T47D (cell line): ENCODE measurements at regions not wholly inside any gene's neighbourhood (a gene's known extent, or its start where the extent isn't known, plus 50 kb on each side); places are given as distances from the start of the nearest gene placed in this dataset.
"Not testable (repeated sequence)": the region's sequence is repeated elsewhere in the genome, so short reads cannot be mapped to it uniquely, and the experiment has no call there.

Experiments
- DNase-seq, 2 experiments: peaks; one replicate each; pipeline versions ENCODE4 v3.0.0 to v3.0.0-alpha.2; 2011 to 2012; ENCODE audit warnings: low read depth in 1 of 2, low spot score in 1 of 2
- JUND ChIP-seq: IDR thresholded peaks from 2 replicates; pipeline ENCODE4 v1.6.1; 2012; ENCODE audit warnings: low read depth
- in situ Hi-C: cut with HindIII; loops from 2 replicates; pipeline ENCODE4 v1.10.0; 2016; ENCODE audit warnings: low sequenced_read_pairs, low pct_unique_long_range_greater_than_20kb

DNA sequence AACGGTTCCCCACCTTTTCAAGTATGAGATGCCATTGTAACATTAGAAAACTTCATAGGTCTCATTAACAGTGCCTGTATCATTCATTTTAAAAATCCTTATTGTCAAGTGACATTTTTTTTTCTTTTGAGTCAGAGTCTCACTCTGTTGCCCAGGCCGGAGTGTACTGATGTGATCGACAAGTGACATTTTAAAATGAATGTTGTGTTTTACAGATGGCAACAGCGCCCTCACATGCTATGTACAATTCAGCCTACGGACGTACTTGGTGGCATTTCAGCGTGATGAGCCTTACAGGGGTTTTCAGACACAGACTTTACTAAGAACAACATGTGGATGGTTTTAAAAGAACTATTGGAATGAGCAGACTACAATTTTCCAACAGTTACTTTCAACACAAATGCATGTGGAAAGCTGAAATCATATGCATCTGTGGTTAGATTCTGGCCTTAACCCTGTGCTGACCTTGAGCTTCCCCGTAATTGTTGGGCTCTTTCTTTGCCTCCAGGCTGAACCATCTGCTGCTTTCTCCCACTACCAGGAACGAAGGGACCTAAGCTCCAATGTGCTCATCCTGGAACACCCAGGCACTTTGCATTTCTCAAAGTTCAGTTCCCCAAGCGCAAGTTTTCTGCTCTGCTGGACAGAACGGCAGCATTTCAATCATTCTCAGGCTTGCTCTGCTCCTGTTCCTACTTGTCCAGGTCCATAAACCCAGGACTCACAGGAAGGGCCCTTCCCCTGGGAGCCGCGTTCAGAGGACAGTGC lies 119.9 kb upstream of the NDUFV2 start:
- in situ Hi-C loops, result no loop called here
- no peak for TF ChIP-seq JUND
- DNase-seq, result peak; percentile 21 to 71

DNA sequence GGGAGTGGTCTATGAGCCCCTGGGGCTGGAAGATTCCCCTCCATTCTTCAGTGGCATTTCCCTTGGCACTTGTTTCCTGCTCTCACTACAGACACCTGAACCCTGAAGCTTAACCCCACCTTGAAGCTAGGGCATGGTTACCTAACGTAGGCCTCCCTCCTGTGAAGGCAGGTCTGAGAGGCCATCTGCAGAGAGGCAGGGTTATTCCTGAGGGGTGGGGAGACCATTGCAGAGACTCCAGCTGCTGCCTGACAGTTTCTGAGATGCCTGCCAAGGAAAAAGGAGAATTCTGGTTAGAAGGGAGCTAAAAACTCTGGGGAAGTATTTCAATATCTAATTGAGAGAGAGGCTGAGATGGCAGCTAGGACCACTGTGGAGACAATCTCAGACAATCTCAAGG lies 119.3 kb upstream of the NDUFV2 start:
- TF ChIP-seq JUND, result no peak
- no peak for DNase-seq
- in situ Hi-C loops, result no loop called here

DNA sequence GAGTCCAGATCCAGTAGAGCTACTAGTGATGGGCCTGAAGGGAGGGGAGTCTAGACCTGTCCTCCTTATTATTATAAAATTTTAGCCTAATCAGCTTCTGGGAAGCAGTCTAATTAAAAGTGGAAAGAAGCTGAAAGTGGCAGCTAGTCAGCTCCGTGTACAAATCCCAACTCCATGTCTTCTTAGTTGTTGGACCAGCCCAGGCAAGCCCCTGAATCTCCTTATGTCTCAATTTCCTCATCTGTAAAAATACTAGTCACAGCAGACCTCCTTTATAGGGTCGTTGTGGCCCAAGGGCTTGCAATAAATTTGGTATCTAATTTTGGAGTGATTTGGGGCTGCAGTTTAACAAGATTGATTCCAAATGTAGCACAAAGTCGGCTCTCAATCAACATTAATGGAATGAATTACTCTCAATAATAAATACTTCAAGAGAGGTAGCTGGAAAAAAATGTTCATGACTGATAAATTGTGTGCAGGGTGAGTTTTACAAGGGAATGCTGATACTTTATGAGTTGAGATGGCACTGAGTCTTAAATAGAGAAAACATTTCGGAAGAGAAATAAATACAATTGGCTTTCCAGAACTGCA lies 118.3 kb upstream of the NDUFV2 start:
- TF ChIP-seq JUND, result no peak
- DNase-seq, result no peak
- in situ Hi-C loops, result no loop called here

DNA sequence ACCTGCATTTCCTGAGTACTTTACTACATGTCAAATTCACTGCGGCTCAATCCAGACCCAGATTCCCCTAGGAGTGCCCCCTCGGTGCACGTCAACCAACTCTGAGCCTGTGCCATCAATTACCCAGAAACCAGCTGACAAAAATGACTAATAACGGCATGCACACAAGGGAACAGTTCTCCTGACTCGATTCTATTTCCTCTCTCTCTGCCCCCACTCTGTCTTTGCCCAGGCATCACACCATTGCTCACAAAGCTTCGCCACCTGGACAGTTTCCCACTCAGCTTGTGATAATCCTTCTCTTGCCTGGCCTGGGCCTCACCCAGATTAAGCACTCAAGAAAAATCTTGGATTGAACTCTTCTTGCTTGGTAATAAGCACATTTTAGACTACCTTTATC lies 115.3 kb upstream of the NDUFV2 start:
- in situ Hi-C loops, result no loop called here
- TF ChIP-seq JUND, result no peak
- DNase-seq, result no peak

DNA sequence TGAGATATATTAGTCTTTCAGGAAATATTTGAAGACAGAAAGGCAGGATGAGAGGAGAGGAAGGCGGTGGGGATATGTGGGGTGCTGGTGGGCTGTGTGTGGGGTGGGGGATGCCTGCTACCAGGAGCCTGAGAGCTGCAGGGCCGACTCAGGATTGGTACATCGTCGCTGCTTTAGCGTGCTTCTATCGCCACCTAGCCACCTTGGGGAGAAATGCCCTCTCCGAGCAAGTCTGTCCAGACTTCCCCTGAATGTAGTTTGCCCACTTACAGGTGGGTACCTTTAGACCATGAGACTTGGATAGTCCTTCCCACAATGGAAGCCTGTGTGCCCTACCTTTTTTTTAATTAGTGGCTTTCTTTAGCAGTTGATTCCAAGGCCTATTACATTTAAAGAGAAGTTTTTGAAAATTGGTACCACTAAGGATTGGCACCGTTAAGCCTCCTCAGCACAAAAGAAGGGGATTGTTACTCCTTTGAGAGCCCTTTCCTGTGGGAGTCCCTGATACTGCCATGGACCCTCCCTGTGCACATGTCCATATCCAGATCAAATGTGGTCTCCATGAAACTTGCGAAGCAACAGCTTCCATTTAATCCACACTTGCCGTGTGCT lies 114.1 kb upstream of the NDUFV2 start:
- DNase-seq, result peak; percentile 28 to 48
- TF ChIP-seq JUND, result no peak
- in situ Hi-C loops, result no loop called here

DNA sequence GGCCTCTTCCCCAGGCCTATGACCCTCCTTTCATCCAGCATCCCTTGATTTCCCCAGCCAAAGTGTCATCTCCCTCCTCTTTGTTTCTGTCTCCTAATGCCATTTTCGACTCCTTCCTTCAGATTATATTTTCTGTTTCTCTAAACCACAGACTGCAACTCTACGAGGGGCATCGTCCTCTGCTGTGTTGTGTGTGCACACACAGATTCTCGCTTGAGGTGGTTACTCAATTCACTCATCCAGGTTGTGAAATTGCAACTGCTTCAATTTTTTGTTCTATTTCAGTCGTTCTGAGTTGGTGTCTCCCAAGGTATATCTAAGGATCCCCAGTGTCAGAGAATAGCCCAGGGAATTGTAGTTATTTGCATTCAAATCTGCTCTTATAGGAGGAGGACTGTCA lies 113.5 kb upstream of the NDUFV2 start:
- no peak for TF ChIP-seq JUND
- in situ Hi-C loops, result no loop called here
- no peak for DNase-seq

DNA sequence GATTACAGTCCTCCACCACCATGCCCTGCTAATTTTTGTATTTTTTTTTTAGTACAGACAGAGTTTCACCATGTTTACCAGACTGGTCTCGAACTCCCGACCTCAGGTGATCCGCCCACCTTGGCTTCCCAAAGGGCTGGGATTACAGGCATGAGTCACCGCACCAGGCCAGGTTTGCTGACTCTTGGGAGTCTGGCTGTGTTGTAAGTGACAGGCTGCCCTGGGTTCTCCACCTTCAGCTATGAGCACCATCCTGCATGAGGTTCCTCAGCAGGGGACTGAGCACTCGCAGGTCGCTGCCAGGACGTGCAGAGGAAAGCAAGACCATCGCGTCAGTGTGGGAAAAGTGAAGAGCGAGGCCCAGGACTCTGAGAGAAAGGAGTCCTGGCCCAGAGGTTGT lies 112.6 kb upstream of the NDUFV2 start:
- DNase-seq, result no peak
- TF ChIP-seq JUND, result no peak
- in situ Hi-C loops, result no loop called here

DNA sequence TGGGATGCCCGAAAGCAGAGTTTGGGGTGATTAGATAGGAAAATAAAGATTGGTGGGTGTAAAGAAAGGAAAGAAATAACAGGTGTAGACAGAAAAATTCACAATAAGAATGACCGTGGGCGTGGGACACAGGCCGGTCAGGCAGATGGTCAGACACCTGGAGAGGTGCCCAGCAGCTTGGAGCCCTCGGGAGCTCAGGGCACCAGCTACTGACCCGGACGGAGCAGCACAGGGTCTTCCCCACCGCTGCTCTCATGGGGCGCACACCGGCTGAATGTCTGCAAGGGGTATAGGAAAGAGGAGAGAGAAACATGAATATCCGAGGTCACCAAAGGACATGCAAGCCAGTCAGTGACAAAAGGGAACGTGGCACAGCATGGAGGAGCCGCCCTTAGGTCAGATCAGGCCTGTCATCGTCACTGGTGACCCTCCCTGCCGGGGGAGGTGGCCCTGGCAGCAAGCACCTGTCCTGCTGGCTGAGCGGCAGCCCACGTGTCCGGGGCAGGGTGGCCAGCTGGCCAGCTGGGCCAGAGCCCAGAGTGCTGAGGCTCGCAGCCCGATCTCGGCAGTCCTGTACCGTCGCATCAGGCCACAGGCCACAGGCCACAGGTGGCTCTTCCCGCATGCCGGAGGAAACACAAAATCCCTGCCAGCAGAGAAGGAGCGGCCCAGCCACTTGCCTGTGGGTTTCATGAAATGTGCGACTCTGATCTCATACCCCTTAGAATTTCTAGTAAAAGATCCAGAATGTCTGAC lies 112.0 kb upstream of the NDUFV2 start:
- no peak for TF ChIP-seq JUND
- DNase-seq, result peak in 1 of 2 experiments; percentile 10
- in situ Hi-C loops, result no loop called here

DNA sequence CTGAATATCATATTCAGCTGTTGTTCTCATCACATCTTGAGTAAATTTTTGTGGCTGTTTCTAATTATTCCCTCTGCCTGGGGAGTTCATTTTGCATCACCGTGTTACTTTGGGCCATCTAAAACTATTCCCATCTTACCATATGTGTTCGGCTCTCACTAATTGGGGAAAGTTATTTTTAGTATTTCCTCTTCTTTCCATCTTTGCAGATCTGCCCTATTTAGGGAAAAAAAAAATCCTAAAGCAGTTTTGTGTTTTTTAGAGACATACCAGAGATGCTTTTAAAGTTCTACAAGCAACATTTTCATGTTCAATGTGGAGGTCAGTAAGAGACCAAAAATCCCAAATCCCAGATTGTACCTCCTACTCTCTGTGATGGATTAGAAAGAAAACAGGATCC lies 111.3 kb upstream of the NDUFV2 start:
- in situ Hi-C loops, result no loop called here
- TF ChIP-seq JUND, result no peak
- DNase-seq, result no peak

DNA sequence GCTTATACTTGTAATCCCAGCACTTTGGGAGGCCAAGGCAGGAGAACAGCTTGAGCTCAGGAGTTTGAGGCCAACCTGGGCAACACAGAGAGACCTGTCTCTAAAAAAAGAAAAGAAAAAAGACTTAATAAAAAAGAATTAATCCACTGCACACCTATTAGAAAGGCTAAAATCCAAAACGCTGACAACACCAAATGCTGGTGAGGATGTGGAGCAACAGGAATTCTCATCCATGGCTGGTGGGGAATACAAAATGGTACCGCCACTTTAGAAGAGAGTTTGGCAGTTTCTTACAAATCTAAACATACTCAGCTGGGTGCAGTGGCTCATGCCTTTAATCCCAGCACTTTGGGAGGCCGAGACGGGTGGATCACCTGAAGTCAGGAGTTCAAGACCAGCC lies 110.0 kb upstream of the NDUFV2 start:
- DNase-seq, in situ Hi-C loops: not testable (repeated sequence)

DNA sequence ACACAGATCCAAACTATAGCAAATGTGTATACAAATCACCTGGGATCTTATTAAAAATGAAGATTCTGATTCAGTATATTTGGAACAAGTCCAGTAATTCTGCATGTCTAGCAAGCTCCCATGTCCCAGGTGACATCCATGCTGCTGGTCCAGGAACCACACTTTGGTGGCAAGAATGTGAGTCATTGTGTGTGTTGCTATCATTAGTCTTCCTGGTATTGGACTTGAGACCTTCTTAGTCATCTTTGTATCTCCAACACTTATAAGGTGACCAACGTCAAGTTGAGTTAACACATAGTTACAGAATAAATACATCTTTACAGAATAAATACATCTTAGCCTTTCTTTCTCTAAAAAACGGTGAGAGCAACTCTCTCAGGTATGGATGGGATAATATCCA lies 107.9 kb upstream of the NDUFV2 start:
- TF ChIP-seq JUND, result no peak
- in situ Hi-C loops, result no loop called here
- DNase-seq, result no peak

DNA sequence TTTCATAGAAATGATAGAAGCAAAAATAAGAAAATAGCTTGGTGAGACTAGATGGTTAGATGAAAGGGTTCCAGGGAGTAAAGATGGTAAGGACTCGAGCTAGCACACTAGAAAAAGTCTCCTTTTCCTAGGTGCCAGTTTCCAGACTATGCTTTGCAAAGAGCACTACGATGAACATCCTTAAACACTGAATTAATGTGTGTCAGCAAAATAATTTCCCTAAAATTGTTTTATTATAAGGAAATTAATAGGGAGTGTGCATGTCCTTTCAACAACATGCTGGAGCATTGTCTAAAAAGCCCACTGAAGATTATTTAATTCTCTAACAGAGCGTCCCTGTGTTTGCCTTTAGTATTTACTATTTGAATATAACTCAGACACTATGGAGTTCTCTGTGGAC lies 107.4 kb upstream of the NDUFV2 start:
- in situ Hi-C loops, result no loop called here
- DNase-seq, result no peak
- TF ChIP-seq JUND, result no peak
